Kidney glomerular epithelial cell (primary cell): ENCODE measurements at regions not wholly inside any gene's neighbourhood (a gene's known extent, or its start where the extent isn't known, plus 50 kb on each side); places are given as distances from the start of the nearest gene placed in this dataset.
"Not testable (repeated sequence)": the region's sequence is repeated elsewhere in the genome, so short reads cannot be mapped to it uniquely, and the experiment has no call there.

Source experiments
- DNase-seq: peaks from one replicate; lab custom pipeline; 2025; lab: John Stamatoyannopoulos, UW

- DNase-seq = no peak
These were observed 88.9 kb upstream of the RANBP3L start for GRCh38 chr5:36390640-36391039.

- no peak for DNase-seq
These were observed 90.5 kb upstream of the RANBP3L start for GRCh38 chr5:36392186-36392585.

GRCh38 chr5:36392818-36393217, 91.1 kb upstream of the RANBP3L start:
- no peak for DNase-seq

- DNase-seq = no peak
These were observed 92.1 kb upstream of the RANBP3L start for GRCh38 chr5:36393656-36394428.

GRCh38 chr5:36395260-36395659, 93.6 kb upstream of the RANBP3L start:
- no peak for DNase-seq

GRCh38 chr5:36395947-36396346, 94.2 kb upstream of the RANBP3L start:
- not testable (repeated sequence) for DNase-seq

GRCh38 chr5:36396640-36397039, 94.9 kb upstream of the RANBP3L start:
- DNase-seq = no peak

GRCh38 chr5:36397901-36398536, 96.3 kb upstream of the RANBP3L start:
- peak; percentile 16 for DNase-seq

- no peak for DNase-seq
These were observed 100.8 kb upstream of the RANBP3L start for GRCh38 chr5:36402512-36402906.

GRCh38 chr5:36403632-36404311, 102.1 kb upstream of the RANBP3L start:
- DNase-seq = no peak

GRCh38 chr5:36406023-36406422, 104.3 kb upstream of the RANBP3L start:
- no peak for DNase-seq

- DNase-seq = no peak
These were observed 105.7 kb upstream of the RANBP3L start for GRCh38 chr5:36407396-36407795.

- not testable (repeated sequence) for DNase-seq
These were observed 108.0 kb upstream of the RANBP3L start for GRCh38 chr5:36409711-36410110.

GRCh38 chr5:36410672-36411071, 109.0 kb upstream of the RANBP3L start:
- DNase-seq = not testable (repeated sequence)

- DNase-seq = peak; percentile 63
These were observed 113.2 kb upstream of the RANBP3L start for GRCh38 chr5:36414869-36415282.

- DNase-seq = no peak
These were observed 114.9 kb upstream of the RANBP3L start for GRCh38 chr5:36416605-36417004.

- no peak for DNase-seq
These were observed 115.5 kb upstream of the RANBP3L start for GRCh38 chr5:36417221-36417620.

- DNase-seq = no peak
These were observed 116.0 kb upstream of the RANBP3L start for GRCh38 chr5:36417668-36418067.

GRCh38 chr5:36418152-36418979, 116.7 kb upstream of the RANBP3L start:
- no peak for DNase-seq

- no peak for DNase-seq
These were observed 119.6 kb upstream of the RANBP3L start for GRCh38 chr5:36421256-36421655.

- DNase-seq = peak; percentile 88
These were observed 121.2 kb upstream of the RANBP3L start for GRCh38 chr5:36422952-36423351.
